Osteocyte (in vitro differentiated cells): ENCODE measurements at regions not wholly inside any gene's neighbourhood (a gene's known extent, or its start where the extent isn't known, plus 50 kb on each side); places are given as distances from the start of the nearest gene placed in this dataset.

ENCODE experiments used
- DNase-seq: peaks from one replicate; pipeline ENCODE4 v3.0.0; 2021; ENCODE audit warnings: mixed read lengths; ENCODE audit not compliant: unreplicated experiment; ENCODE audit errors: extremely low spot score
- H3K27ac Mint-ChIP-seq: one replicate; pipeline ENCODE4 v1.8.0; 2021; ENCODE audit warnings: mild to moderate bottlenecking, mixed read lengths; ENCODE audit not compliant: unreplicated experiment
- H3K27me3 Mint-ChIP-seq: one replicate; pipeline ENCODE4 v1.8.0; 2021; ENCODE audit warnings: mixed read lengths; ENCODE audit not compliant: unreplicated experiment
- H3K36me3 Mint-ChIP-seq: one replicate; pipeline ENCODE4 v1.8.0; 2021; ENCODE audit warnings: mixed read lengths; ENCODE audit not compliant: unreplicated experiment
- H3K4me1 Mint-ChIP-seq: one replicate; pipeline ENCODE4 v1.8.0; 2021; ENCODE audit warnings: mixed read lengths; ENCODE audit not compliant: unreplicated experiment
- H3K4me3 Mint-ChIP-seq: one replicate; pipeline ENCODE4 v1.8.0; 2021; ENCODE audit warnings: mild to moderate bottlenecking, moderate library complexity, mixed read lengths; ENCODE audit not compliant: unreplicated experiment
- H3K9me3 Mint-ChIP-seq: one replicate; pipeline ENCODE4 v1.8.0; 2021; ENCODE audit warnings: mixed read lengths; ENCODE audit not compliant: unreplicated experiment
- CTCF ChIP-seq: fragments of 200-600 bp; sonication (generic); IDR thresholded peaks from 2 replicates; pipeline ENCODE4 v1.5.0; 2021; ENCODE audit warnings: antibody characterized with exemption, mild to moderate bottlenecking, moderate library complexity

GRCh38 chr18:73408469-73408868 lies 540.7 kb upstream of the NETO1 start:
- Mint-ChIP-seq H3K27ac (no peak overlapping the region), H3K9me3 (peaks cover 6% of the 10 kb centered on the region), H3K27me3 (no peaks in the 10 kb centered on the region), H3K4me1 (peaks cover 8% of the 10 kb centered on the region), H3K4me3 (no peak overlapping the region), H3K36me3 (no peaks in the 10 kb centered on the region)
- no peak for DNase-seq
- TF ChIP-seq CTCF = no peak

GRCh38 chr18:73407506-73407905 lies 539.7 kb upstream of the NETO1 start:
- peaks cover 8% of the 10 kb centered on the region for H3K4me1 Mint-ChIP-seq
- no peak for DNase-seq
- H3K36me3 Mint-ChIP-seq = no peaks in the 10 kb centered on the region
- TF ChIP-seq CTCF = no peak
- no peak overlapping the region for H3K27ac Mint-ChIP-seq
- H3K27me3 Mint-ChIP-seq = no peaks in the 10 kb centered on the region
- H3K9me3 Mint-ChIP-seq = peaks cover 6% of the 10 kb centered on the region
- no peak overlapping the region for H3K4me3 Mint-ChIP-seq

GRCh38 chr18:73384246-73384645 lies 516.5 kb upstream of the NETO1 start:
- Mint-ChIP-seq H3K27me3 (peaks cover 2% of the 10 kb centered on the region), H3K36me3 (no peaks in the 10 kb centered on the region), H3K9me3 (peaks cover 3% of the 10 kb centered on the region), H3K4me3 (no peak overlapping the region), H3K4me1 (peaks cover 26% of the 10 kb centered on the region), H3K27ac (no peak overlapping the region)
- TF ChIP-seq CTCF = no peak
- DNase-seq = no peak

GRCh38 chr18:73381699-73382036 lies 513.9 kb upstream of the NETO1 start:
- H3K4me3 Mint-ChIP-seq = no peak overlapping the region
- peaks cover 7% of the 10 kb centered on the region for H3K9me3 Mint-ChIP-seq
- H3K27me3 Mint-ChIP-seq = no peaks in the 10 kb centered on the region
- DNase-seq = no peak
- H3K27ac Mint-ChIP-seq = no peak overlapping the region
- peaks cover 27% of the 10 kb centered on the region for H3K4me1 Mint-ChIP-seq
- TF ChIP-seq CTCF = no peak
- no peaks in the 10 kb centered on the region for H3K36me3 Mint-ChIP-seq

GRCh38 chr18:73381016-73381698 lies 513.4 kb upstream of the NETO1 start:
- Mint-ChIP-seq H3K27ac (peak overlapping the region; percentile 51), H3K36me3 (no peaks in the 10 kb centered on the region), H3K27me3 (no peaks in the 10 kb centered on the region)

More at GRCh38 chr18:73381016-73381698, 513.4 kb upstream of the NETO1 start:
- no peak for DNase-seq
- no peak for TF ChIP-seq CTCF
- Mint-ChIP-seq H3K4me3 (no peak overlapping the region), H3K4me1 (peaks cover 27% of the 10 kb centered on the region), H3K9me3 (peaks cover 7% of the 10 kb centered on the region)
